DOHH2 (cell line): ENCODE measurements at regions not wholly inside any gene's neighbourhood (a gene's known extent, or its start where the extent isn't known, plus 50 kb on each side); places are given as distances from the start of the nearest gene placed in this dataset.

Source experiments
- H3F3A ChIP-seq: fragments of 200-600 bp; sonication (generic), shearing (Covaris generic); 2 replicates; pipeline ENCODE4 v1.6.0; 2016; ENCODE audit warnings: antibody characterized with exemption, mild to moderate bottlenecking; ENCODE audit not compliant: control insufficient read depth, insufficient read depth
- H3K27ac ChIP-seq: fragments of 200-600 bp; sonication (generic); 2 replicates; pipeline ENCODE4 v1.5.1; 2014; ENCODE audit warnings: low read depth, mild to moderate bottlenecking, low read length, moderate library complexity
- H3K27me3 ChIP-seq: fragments of 200-600 bp; sonication (generic); 2 replicates; pipeline ENCODE4 v1.6.1; 2014; ENCODE audit warnings: mild to moderate bottlenecking, low read length, mixed read lengths; ENCODE audit not compliant: control insufficient read depth
- H3K36me3 ChIP-seq: fragments of 200-600 bp; sonication (generic); 2 replicates; pipeline ENCODE4 v1.6.1; 2014; ENCODE audit warnings: mild to moderate bottlenecking, low read length, moderate library complexity, mixed read lengths; ENCODE audit not compliant: control insufficient read depth
- H3K4me1 ChIP-seq: fragments of 200-600 bp; sonication (generic); 2 replicates; pipeline ENCODE4 v1.6.1; 2014; ENCODE audit warnings: mild to moderate bottlenecking, low read length, mixed read lengths; ENCODE audit not compliant: control insufficient read depth
- H3K4me2 ChIP-seq: fragments of 200-600 bp; sonication (generic); 2 replicates; pipeline ENCODE4 v1.6.0; 2014; ENCODE audit warnings: mild to moderate bottlenecking, low read length, moderate library complexity
- H3K4me3 ChIP-seq: fragments of 200-600 bp; sonication (generic); 2 replicates; pipeline ENCODE4 v1.5.1; 2014; ENCODE audit warnings: mild to moderate bottlenecking, low read length, mixed read lengths
- H3K79me2 ChIP-seq: fragments of 200-600 bp; sonication (generic); 2 replicates; pipeline ENCODE4 v1.6.1; 2014; ENCODE audit warnings: mild to moderate bottlenecking, low read length, mixed read lengths; ENCODE audit not compliant: control insufficient read depth
- H3K9me2 ChIP-seq: fragments of 200-600 bp; sonication (generic); replicated peaks from 2 replicates; pipeline ENCODE4 v1.6.1; 2014; ENCODE audit warnings: mild to moderate bottlenecking, low read length, mixed read lengths; ENCODE audit not compliant: control insufficient read depth
- H3K9me3 ChIP-seq: fragments of 200-600 bp; sonication (generic); 2 replicates; pipeline ENCODE4 v1.6.1; 2014; ENCODE audit warnings: antibody characterized with exemption, low read length, mixed read lengths; ENCODE audit not compliant: control insufficient read depth, insufficient read depth
- H4K20me1 ChIP-seq: fragments of 200-600 bp; sonication (generic); 2 replicates; pipeline ENCODE4 v1.6.0; 2014; ENCODE audit warnings: low read depth, mild to moderate bottlenecking, antibody characterized with exemption, low read length, moderate library complexity; ENCODE audit not compliant: control insufficient read depth, insufficient read depth
- CTCF ChIP-seq: fragments of 200-600 bp; sonication (generic); IDR thresholded peaks from one replicate; pipeline ENCODE4 v1.5.1; 2014; ENCODE audit warnings: antibody characterized with exemption, mild to moderate bottlenecking, low read depth, low read length; ENCODE audit not compliant: poor library complexity, severe bottlenecking
- EZH2phosphoT487 ChIP-seq: fragments of 200-600 bp; sonication (generic); IDR thresholded peaks from 2 replicates; pipeline ENCODE4 v1.6.1; 2017; ENCODE audit warnings: borderline replicate concordance, mild to moderate bottlenecking, antibody characterized with exemption, low read length, moderate library complexity, mixed read lengths

- H3K9me2 ChIP-seq, result no peaks in the 10 kb centered on the region
- no peaks in the 10 kb centered on the region for H3K79me2 ChIP-seq
- no peak overlapping the region for H3K27ac ChIP-seq
- TF ChIP-seq EZH2phosphoT487 (no peak), CTCF (peak; percentile 77)
- H4K20me1 ChIP-seq, result no peaks in the 10 kb centered on the region
- no peaks in the 10 kb centered on the region for H3F3A ChIP-seq
- H3K4me2 ChIP-seq, result no peak overlapping the region
- no peak overlapping the region for H3K4me3 ChIP-seq
- H3K27me3 ChIP-seq, result no peaks in the 10 kb centered on the region
- H3K9me3 ChIP-seq, result no peaks in the 10 kb centered on the region
- no peaks in the 10 kb centered on the region for H3K4me1 ChIP-seq
- H3K36me3 ChIP-seq, result no peaks in the 10 kb centered on the region
Observed at GRCh38 chr1:104780470-104781078, 1030.9 kb downstream of the AMY1C start.

- H3F3A ChIP-seq, result no peaks in the 10 kb centered on the region
- no peaks in the 10 kb centered on the region for H3K27me3 ChIP-seq
- H3K4me3 ChIP-seq, result no peak overlapping the region
- no peaks in the 10 kb centered on the region for H3K4me1 ChIP-seq
- H3K9me2 ChIP-seq, result no peaks in the 10 kb centered on the region
- no peak overlapping the region for H3K27ac ChIP-seq
- no peak overlapping the region for H3K4me2 ChIP-seq
- no peaks in the 10 kb centered on the region for H4K20me1 ChIP-seq
- no peaks in the 10 kb centered on the region for H3K79me2 ChIP-seq
- TF ChIP-seq CTCF (no peak), EZH2phosphoT487 (no peak)
- no peaks in the 10 kb centered on the region for H3K36me3 ChIP-seq
- H3K9me3 ChIP-seq, result no peaks in the 10 kb centered on the region
Observed at GRCh38 chr1:104785575-104786187, 1036.0 kb downstream of the AMY1C start.

GRCh38 chr1:104787866-104788510, 1038.3 kb downstream of the AMY1C start:
- no peaks in the 10 kb centered on the region for H3K4me1 ChIP-seq
- H4K20me1 ChIP-seq, result no peaks in the 10 kb centered on the region
- TF ChIP-seq EZH2phosphoT487, result no peak
- no peak for TF ChIP-seq CTCF
- no peaks in the 10 kb centered on the region for H3K27me3 ChIP-seq
- H3K4me3 ChIP-seq, result no peak overlapping the region
- H3F3A ChIP-seq, result no peaks in the 10 kb centered on the region
- no peaks in the 10 kb centered on the region for H3K9me3 ChIP-seq
- no peaks in the 10 kb centered on the region for H3K36me3 ChIP-seq
- H3K27ac ChIP-seq, result no peak overlapping the region
- H3K4me2 ChIP-seq, result no peak overlapping the region
- no peaks in the 10 kb centered on the region for H3K79me2 ChIP-seq
- H3K9me2 ChIP-seq, result no peaks in the 10 kb centered on the region
